Tibial nerve (tissue), 4 donors: ENCODE measurements at regions not wholly inside any gene's neighbourhood (a gene's known extent, or its start where the extent isn't known, plus 50 kb on each side); places are given as distances from the start of the nearest gene placed in this dataset.

Experiments
- EP300 ChIP-seq, 2 donors: sonication (generic); formaldehyde crosslinking; IDR thresholded peaks; one replicate each; pipeline ENCODE4 v1.6.1; 2017; ENCODE audit warnings: antibody characterized with exemption in 2 of 2, mild to moderate bottlenecking in 1 of 2
- POLR2A ChIP-seq, 2 donors: fragments of 450-650 bp; IDR thresholded peaks; one replicate each; pipeline ENCODE4 v1.6.1; 2017; ENCODE audit warnings: antibody characterized with exemption in 2 of 2, mild to moderate bottlenecking in 2 of 2, moderate library complexity in 2 of 2
- TF ChIP-seq, protein P1 (sequence below), 5 experiments: fragments of 200-600 bp in 3 of 5; fragments of 450-650 bp in 2 of 5; sonication (generic) in 3 of 5; IDR thresholded peaks; one replicate each; pipeline ENCODE4 v1.5.1; 2016 to 2019; ENCODE audit warnings: antibody characterized with exemption in 5 of 5, mild to moderate bottlenecking in 3 of 5, moderate library complexity in 2 of 5

DNA sequence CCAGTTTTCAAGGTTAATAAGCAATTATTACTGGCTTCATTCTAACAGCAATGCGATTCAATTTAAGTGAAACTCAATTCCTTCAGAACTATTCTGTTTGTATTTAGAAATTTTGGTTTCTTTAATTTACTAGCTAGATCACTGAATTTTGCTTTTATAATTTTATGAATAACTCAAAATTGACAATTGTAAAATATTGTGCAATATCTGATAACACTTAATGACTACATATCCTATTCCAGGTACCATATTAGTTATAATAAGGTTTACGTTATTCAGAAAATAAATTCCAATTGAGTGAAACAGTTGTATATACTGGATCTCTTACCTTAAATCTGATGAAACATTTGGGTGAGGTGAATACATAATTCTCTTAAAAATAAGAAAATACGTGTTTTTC lies 1348.3 kb upstream of the CDH6 start:
- no peak for TF ChIP-seq EP300 (IDR thresholded peaks at IDR 0.05)
- no peak for TF ChIP-seq POLR2A (IDR thresholded peaks at IDR 0.05)
- TF ChIP-seq, protein P1, sequence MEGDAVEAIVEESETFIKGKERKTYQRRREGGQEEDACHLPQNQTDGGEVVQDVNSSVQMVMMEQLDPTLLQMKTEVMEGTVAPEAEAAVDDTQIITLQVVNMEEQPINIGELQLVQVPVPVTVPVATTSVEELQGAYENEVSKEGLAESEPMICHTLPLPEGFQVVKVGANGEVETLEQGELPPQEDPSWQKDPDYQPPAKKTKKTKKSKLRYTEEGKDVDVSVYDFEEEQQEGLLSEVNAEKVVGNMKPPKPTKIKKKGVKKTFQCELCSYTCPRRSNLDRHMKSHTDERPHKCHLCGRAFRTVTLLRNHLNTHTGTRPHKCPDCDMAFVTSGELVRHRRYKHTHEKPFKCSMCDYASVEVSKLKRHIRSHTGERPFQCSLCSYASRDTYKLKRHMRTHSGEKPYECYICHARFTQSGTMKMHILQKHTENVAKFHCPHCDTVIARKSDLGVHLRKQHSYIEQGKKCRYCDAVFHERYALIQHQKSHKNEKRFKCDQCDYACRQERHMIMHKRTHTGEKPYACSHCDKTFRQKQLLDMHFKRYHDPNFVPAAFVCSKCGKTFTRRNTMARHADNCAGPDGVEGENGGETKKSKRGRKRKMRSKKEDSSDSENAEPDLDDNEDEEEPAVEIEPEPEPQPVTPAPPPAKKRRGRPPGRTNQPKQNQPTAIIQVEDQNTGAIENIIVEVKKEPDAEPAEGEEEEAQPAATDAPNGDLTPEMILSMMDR (IDR thresholded peaks at IDR 0.05): no peak
